Heart right ventricle (tissue), 16 donors: ENCODE measurements at regions not wholly inside any gene's neighbourhood (a gene's known extent, or its start where the extent isn't known, plus 50 kb on each side); places are given as distances from the start of the nearest gene placed in this dataset.

Experiments
- ATAC-seq, 8 donors: fragments of 200-7000 bp; cut with Tn5 transposase; one replicate each; pipeline ENCODE4 v1.9.1; 2020; ENCODE audit warnings: mild to moderate bottlenecking in 8 of 8, moderate library complexity in 8 of 8, moderate number of reproducible peaks in 1 of 8
- DNase-seq, 2 donors: peaks; one replicate each; pipeline ENCODE4 v3.0.0-alpha.2; 2020
- H3K27ac ChIP-seq, 10 donors: fragments of 200-600 bp; sonication (generic) in 2 of 10; one replicate each; pipeline versions ENCODE4 v1.5.0 to v1.8.0; 2020 to 2022; ENCODE audit warnings: mild to moderate bottlenecking in 3 of 10
- H3K27me3 ChIP-seq, 7 donors: fragments of 200-600 bp; one replicate each; pipeline ENCODE4 v1.8.0; 2021 to 2022; ENCODE audit warnings: mild to moderate bottlenecking in 2 of 7
- H3K36me3 ChIP-seq, 9 donors: fragments of 200-600 bp; sonication (generic) in 1 of 9; one replicate each; pipeline versions ENCODE4 v1.5.0 to v1.8.0; 2020 to 2022; ENCODE audit warnings: mild to moderate bottlenecking in 2 of 9
- H3K4me1 ChIP-seq, 9 donors: fragments of 200-600 bp; sonication (generic) in 1 of 9; one replicate each; pipeline versions ENCODE4 v1.5.0 to v1.8.0; 2020 to 2022; ENCODE audit warnings: mild to moderate bottlenecking in 4 of 9
- H3K4me3 ChIP-seq, 10 donors: fragments of 200-600 bp; sonication (generic) in 2 of 10; one replicate each; pipeline versions ENCODE4 v1.5.0 to v1.8.0; 2020 to 2022; ENCODE audit warnings: mild to moderate bottlenecking in 7 of 10, moderate library complexity in 2 of 10
- H3K9me3 ChIP-seq, 11 donors: fragments of 200-600 bp in 10 of 11; sonication (generic) in 2 of 11; one replicate each; pipeline versions ENCODE4 v1.5.0 to v1.8.0; 2013 to 2022; ENCODE audit warnings: mild to moderate bottlenecking in 2 of 11, control low read depth in 1 of 11, moderate library complexity in 1 of 11
- WGBS, 2 donors: extraction: QIAGEN DNeasy Blood & Tissue Kit; methylation state at CpG; one replicate each; pipeline ENCODE4 v1.1.7; 2013; ENCODE audit warnings: inconsistent platforms in 1 of 2; 5-methylcytosine and 5-hydroxymethylcytosine counted together
- intact Hi-C, 10 donors: fragments of 100-400 bp; cut with DNase I; formaldehyde crosslinking; loops; one replicate each; pipeline versions ENCODE4 v1.11.1 to v1.14.2; 2022
- TF ChIP-seq, protein P1 (sequence below), 9 donors: fragments of 200-600 bp; sonication (generic) in 2 of 9; IDR thresholded peaks; one replicate each; pipeline versions ENCODE4 v1.5.0 to v1.8.0; 2021 to 2022; ENCODE audit warnings: antibody characterized with exemption in 9 of 9, mild to moderate bottlenecking in 5 of 9, moderate library complexity in 1 of 9
- donor health status: Arrhythmogenic right ventricular cardiomyopathy.
- donor health status: ischemic (EF 13 %, LVEDD 7.1; RV severe dilation, severe dysfunction).
- donor health status: healthy with polysubstance abuse.
- donor health status: DM: no; HTN: yes; CAD: no.
- donor health status: DM: no; HTN: no; CAD: no.
- donor health status: ischemic (EF 25% LVEDD 6.9; RV normal size, moderate dysfunction).
- donor health status: ischemic (EF 25% LVEDD 5.7; RV mildly dilated, moderate dysfunction).
- donor health status: healthy.
- donor health status: DM: yes; HTN: yes; CAD: no.
- donor health status: Ischemic cardiomyopathy.
- donor health status: ischemic (EF 35%, LVEDD 5.7; RV mildly dilated, moderate dysfunction).
- donor health status: nonischemic (EF 11% LVEDD 7.7; RV severe dilation, severe dysfunction).
- donor health status: DM: yes; HTN: yes; CAD: no.
- donor health status: PGD.
- donor health status: ischemic (EF 29% LVEDD 5.4; RV normal size, mild dysfunction).
- donor health status: nonischemic (EF 23%, LVEDD 6.1; RV moderate dilation, normal function).

DNA sequence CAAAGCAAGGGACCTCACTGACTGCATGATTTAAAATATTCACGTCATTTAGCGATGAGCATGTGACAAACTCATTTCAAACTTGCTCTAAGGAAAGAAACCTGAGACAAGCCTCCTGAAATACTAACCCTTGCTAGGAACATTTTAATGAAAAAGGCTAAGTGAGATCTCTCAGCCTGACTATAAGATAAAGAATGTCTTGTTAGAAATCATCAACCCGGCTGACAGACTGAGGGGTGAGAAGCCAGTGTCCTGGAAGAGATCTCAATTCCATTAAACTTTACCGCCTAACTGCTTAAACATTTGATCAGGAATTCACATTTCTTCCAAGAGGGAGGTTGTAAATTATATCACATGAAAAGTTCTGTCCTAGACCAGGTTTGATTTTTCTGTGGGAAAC lies 274.8 kb upstream of the EXOC2 start:
- ATAC-seq, result no peak
- DNase-seq, result no peak
- 82 to 84% methylated on average over 4 of the region's 4 CpGs for WGBS, 2 donors

GRCh38 chr6:965343-965742 lies 272.4 kb upstream of the EXOC2 start:
- no peaks in the 10 kb centered on the region for H3K36me3 ChIP-seq
- intact Hi-C loops, result no loop called here
- no peak for ATAC-seq
- no peak for DNase-seq
- H3K4me3 ChIP-seq, result no peak overlapping the region
- no peaks in the 10 kb centered on the region for H3K9me3 ChIP-seq
- H3K27me3 ChIP-seq, result peaks cover 0 to 37% (median 10%) of the 10 kb centered on the region in 7 donors
- H3K27ac ChIP-seq, result no peak overlapping the region
- H3K4me1 ChIP-seq, result no peaks in the 10 kb centered on the region
- WGBS, 2 donors, result 98% methylated on average over 2 of the region's 2 CpGs
- TF ChIP-seq, protein P1, sequence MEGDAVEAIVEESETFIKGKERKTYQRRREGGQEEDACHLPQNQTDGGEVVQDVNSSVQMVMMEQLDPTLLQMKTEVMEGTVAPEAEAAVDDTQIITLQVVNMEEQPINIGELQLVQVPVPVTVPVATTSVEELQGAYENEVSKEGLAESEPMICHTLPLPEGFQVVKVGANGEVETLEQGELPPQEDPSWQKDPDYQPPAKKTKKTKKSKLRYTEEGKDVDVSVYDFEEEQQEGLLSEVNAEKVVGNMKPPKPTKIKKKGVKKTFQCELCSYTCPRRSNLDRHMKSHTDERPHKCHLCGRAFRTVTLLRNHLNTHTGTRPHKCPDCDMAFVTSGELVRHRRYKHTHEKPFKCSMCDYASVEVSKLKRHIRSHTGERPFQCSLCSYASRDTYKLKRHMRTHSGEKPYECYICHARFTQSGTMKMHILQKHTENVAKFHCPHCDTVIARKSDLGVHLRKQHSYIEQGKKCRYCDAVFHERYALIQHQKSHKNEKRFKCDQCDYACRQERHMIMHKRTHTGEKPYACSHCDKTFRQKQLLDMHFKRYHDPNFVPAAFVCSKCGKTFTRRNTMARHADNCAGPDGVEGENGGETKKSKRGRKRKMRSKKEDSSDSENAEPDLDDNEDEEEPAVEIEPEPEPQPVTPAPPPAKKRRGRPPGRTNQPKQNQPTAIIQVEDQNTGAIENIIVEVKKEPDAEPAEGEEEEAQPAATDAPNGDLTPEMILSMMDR (IDR thresholded peaks at IDR 0.05), result no peak

More for the DNA sequence above, 274.8 kb upstream of the EXOC2 start:
- H3K27me3 ChIP-seq, result peaks cover 0 to 45% (median 17%) of the 10 kb centered on the region in 7 donors
- H3K27ac ChIP-seq, result no peak overlapping the region
- H3K4me3 ChIP-seq, result no peak overlapping the region
- TF ChIP-seq, protein P1 (IDR thresholded peaks at IDR 0.05), result no peak
- intact Hi-C loops, result no loop called here
- no peaks in the 10 kb centered on the region for H3K4me1 ChIP-seq
- H3K36me3 ChIP-seq, result no peaks in the 10 kb centered on the region
- no peaks in the 10 kb centered on the region for H3K9me3 ChIP-seq

GRCh38 chr6:963456-963855 lies 270.5 kb upstream of the EXOC2 start:
- no peak overlapping the region for H3K4me3 ChIP-seq
- intact Hi-C loops, result no loop called here
- H3K4me1 ChIP-seq, result no peaks in the 10 kb centered on the region
- ATAC-seq (no peak), DNase-seq (no peak)
- no peaks in the 10 kb centered on the region for H3K9me3 ChIP-seq
- 65 to 68% methylated on average over 9 of the region's 9 CpGs for WGBS, 2 donors
- no peak overlapping the region for H3K27ac ChIP-seq
- H3K36me3 ChIP-seq, result no peaks in the 10 kb centered on the region
- H3K27me3 ChIP-seq, result peaks cover 0 to 33% (median 10%) of the 10 kb centered on the region in 7 donors
- TF ChIP-seq, protein P1 (IDR thresholded peaks at IDR 0.05), result no peak

- Histone ChIP-seq H3K4me1 (no peaks in the 10 kb centered on the region), H3K36me3 (no peaks in the 10 kb centered on the region), H3K27me3 (peaks cover 0 to 29% (median 15%) of the 10 kb centered on the region in 7 donors), H3K4me3 (no peak overlapping the region), H3K9me3 (no peaks in the 10 kb centered on the region), H3K27ac (no peak overlapping the region)
- TF ChIP-seq, protein P1 (IDR thresholded peaks at IDR 0.05), result no peak
- ATAC-seq (no peak), DNase-seq (no peak)
- intact Hi-C loops, result no loop called here
- WGBS, 2 donors, result 81 to 83% methylated on average over 10 of the region's 10 CpGs
These were observed 268.5 kb upstream of the EXOC2 start for GRCh38 chr6:961407-961960.
